ENCODE measurements at regions not wholly inside any gene's neighbourhood (a gene's known extent, or its start where the extent isn't known, plus 50 kb on each side); places are given as distances from the start of the nearest gene placed in this dataset.

DNA sequence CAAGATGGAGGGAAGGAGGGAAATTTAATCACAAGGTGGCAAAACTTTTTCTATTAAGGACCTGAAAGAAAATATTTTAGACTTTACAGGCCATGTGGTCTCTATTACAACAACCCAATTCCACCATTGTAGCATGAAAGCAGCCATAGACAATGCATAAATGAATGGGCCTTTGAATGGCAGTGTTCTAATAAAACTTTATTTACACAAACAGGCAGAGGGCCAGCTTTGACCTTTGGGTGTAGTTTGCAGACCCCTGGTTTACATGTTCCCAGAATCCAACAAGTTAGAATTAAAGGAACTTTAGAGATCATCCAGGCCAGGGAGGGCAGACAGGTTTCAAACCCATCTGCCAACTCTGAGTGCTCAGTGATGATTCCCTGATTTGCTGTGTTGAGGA is 95.2 kb downstream of the BANF2 start:
- intact Hi-C loops (cut with micrococcal nuclease) = no loop called here

More for the DNA sequence above, 95.2 kb downstream of the BANF2 start:
- Histone ChIP-seq H3K27ac (ENCODE audit: insufficient read depth, low read length) (no peak overlapping the region), H3K27me3 (ENCODE audit: control insufficient read depth, insufficient read depth, low read length) (no peaks in the 10 kb centered on the region), H2BK20ac (ENCODE audit: low read depth, low read length) (no peak overlapping the region), H3K56ac (ENCODE audit: extremely low read depth, insufficient read depth, low read length) (no peak overlapping the region), H4K8ac (ENCODE audit: low read depth in 2 of 2, low read length in 2 of 2) (no peak overlapping the region), H3K4me2 (ENCODE audit: low read depth, low read length) (no peak overlapping the region), H3K9ac (ENCODE audit: low read depth, low read length) (no peak overlapping the region), H3K79me1 (ENCODE audit: low read depth in 1 of 2, low read length in 2 of 2) (no peaks in the 10 kb centered on the region), H2BK15ac (ENCODE audit: low read depth, low read length) (no peak overlapping the region), H3K23ac (ENCODE audit: low read depth, low read length) (no peak overlapping the region), H4K20me1 (ENCODE audit: insufficient read depth, low read length) (no peaks in the 10 kb centered on the region), H3K4me3 (ENCODE audit: insufficient read depth, low read depth, low read length) (no peak overlapping the region), H3K4ac (ENCODE audit: low read depth, low read length) (no peak overlapping the region), H3K14ac (replicated peaks; ENCODE audit: low read depth, low read length) (0 out of 2 replicates have a peak overlapping the region, but pooled peaks have one; percentile 15), H2BK5ac (ENCODE audit: low read depth, low read length, poor library complexity, severe bottlenecking) (no peak overlapping the region), H4K91ac (ENCODE audit: insufficient read depth, low read depth, low read length) (no peak overlapping the region), H3K18ac (ENCODE audit: low read depth, low read length) (no peak overlapping the region), H3K9me3 (ENCODE audit: control insufficient read depth, insufficient read depth, low read length) (peaks cover 8% of the 10 kb centered on the region; the same call in 1 of the 2 replicates), H2AFZ (replicated peaks; ENCODE audit: low read length, poor library complexity) (no peak overlapping the region), H2BK120ac (ENCODE audit: low read depth, low read length) (no peak overlapping the region), H2AK9ac (replicated peaks; ENCODE audit: low read depth, low read length, poor library complexity) (no peak overlapping the region), H2AK5ac (ENCODE audit: low read depth, low read length) (no peak overlapping the region), H3K9me1 (ENCODE audit: insufficient read depth, low read length) (peaks cover 5% of the 10 kb centered on the region; the same call in 1 of the 2 replicates), H3K4me1 (ENCODE audit: control insufficient read depth, insufficient read depth, low read length) (peaks cover 2% of the 10 kb centered on the region; the same call in 1 of the 2 replicates), H3K36me3 (ENCODE audit: control insufficient read depth, insufficient read depth, low read length) (no peaks in the 10 kb centered on the region), H4K5ac (ENCODE audit: low read depth, low read length) (no peak overlapping the region)
- in situ Hi-C loops (cut with MboI; ENCODE audit: low sequenced_read_pairs) (no loop called here), dilution Hi-C loops (cut with HindIII; ENCODE audit: low sequenced_read_pairs, unreplicated experiment) (no loop called here)
- no peak for DNase-seq
- BruUV-seq (replicated peaks) = no TSS peak
- ChIA-PET POLR2A (ENCODE audit: unreplicated experiment) (no interaction called here), CTCF (no interaction called here)
- ATAC-seq (ENCODE audit: low read depth) = no peak
- TF ChIP-seq BHLHE40 (IDR thresholded peaks at IDR 0.05; ENCODE audit: low read depth, low read length) = no peak
- TF ChIP-seq POLR2A (IDR thresholded peaks at IDR 0.05; ENCODE audit: low read depth, low read length) = no peak
- no peak for TF ChIP-seq CEBPB (IDR thresholded peaks at IDR 0.05; ENCODE audit: low read depth, low read length)
- TF ChIP-seq CHD1 (IDR thresholded peaks at IDR 0.05; ENCODE audit: low read depth, low read length) = no peak
- TF ChIP-seq MAZ (IDR thresholded peaks at IDR 0.05; ENCODE audit: borderline replicate concordance, low read depth, low read length) = no peak
- TF ChIP-seq, protein P1, sequence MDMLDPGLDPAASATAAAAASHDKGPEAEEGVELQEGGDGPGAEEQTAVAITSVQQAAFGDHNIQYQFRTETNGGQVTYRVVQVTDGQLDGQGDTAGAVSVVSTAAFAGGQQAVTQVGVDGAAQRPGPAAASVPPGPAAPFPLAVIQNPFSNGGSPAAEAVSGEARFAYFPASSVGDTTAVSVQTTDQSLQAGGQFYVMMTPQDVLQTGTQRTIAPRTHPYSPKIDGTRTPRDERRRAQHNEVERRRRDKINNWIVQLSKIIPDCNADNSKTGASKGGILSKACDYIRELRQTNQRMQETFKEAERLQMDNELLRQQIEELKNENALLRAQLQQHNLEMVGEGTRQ (IDR thresholded peaks at IDR 0.05; ENCODE audit: low read depth, low read length) = no peak
- no peak for TF ChIP-seq MXI1 (IDR thresholded peaks at IDR 0.05; ENCODE audit: borderline replicate concordance, low read depth, low read length)
- TF ChIP-seq RFX5 (IDR thresholded peaks at IDR 0.05; ENCODE audit: low read depth, low read length) = no peak
- no peak for TF ChIP-seq MAFK (IDR thresholded peaks at IDR 0.05; ENCODE audit: low read depth, low read length)
- no peak for TF ChIP-seq FOS (IDR thresholded peaks at IDR 0.05; ENCODE audit: low read depth, low read length)
- TF ChIP-seq, protein P2, sequence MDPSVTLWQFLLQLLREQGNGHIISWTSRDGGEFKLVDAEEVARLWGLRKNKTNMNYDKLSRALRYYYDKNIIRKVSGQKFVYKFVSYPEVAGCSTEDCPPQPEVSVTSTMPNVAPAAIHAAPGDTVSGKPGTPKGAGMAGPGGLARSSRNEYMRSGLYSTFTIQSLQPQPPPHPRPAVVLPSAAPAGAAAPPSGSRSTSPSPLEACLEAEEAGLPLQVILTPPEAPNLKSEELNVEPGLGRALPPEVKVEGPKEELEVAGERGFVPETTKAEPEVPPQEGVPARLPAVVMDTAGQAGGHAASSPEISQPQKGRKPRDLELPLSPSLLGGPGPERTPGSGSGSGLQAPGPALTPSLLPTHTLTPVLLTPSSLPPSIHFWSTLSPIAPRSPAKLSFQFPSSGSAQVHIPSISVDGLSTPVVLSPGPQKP (IDR thresholded peaks at IDR 0.05; ENCODE audit: borderline replicate concordance, low read depth, low read length) = no peak
- TF ChIP-seq, protein P3, sequence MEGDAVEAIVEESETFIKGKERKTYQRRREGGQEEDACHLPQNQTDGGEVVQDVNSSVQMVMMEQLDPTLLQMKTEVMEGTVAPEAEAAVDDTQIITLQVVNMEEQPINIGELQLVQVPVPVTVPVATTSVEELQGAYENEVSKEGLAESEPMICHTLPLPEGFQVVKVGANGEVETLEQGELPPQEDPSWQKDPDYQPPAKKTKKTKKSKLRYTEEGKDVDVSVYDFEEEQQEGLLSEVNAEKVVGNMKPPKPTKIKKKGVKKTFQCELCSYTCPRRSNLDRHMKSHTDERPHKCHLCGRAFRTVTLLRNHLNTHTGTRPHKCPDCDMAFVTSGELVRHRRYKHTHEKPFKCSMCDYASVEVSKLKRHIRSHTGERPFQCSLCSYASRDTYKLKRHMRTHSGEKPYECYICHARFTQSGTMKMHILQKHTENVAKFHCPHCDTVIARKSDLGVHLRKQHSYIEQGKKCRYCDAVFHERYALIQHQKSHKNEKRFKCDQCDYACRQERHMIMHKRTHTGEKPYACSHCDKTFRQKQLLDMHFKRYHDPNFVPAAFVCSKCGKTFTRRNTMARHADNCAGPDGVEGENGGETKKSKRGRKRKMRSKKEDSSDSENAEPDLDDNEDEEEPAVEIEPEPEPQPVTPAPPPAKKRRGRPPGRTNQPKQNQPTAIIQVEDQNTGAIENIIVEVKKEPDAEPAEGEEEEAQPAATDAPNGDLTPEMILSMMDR (conservative IDR thresholded peaks at IDR 0.05; ENCODE audit: low read depth, low read length) = no peak
- no peak for TF ChIP-seq RAD21 (IDR thresholded peaks at IDR 0.05; ENCODE audit: low read length)
- no peak for TF ChIP-seq NFE2L2 (IDR thresholded peaks at IDR 0.05; ENCODE audit: low read depth, low read length)
- no peak for TF ChIP-seq SMC3 (IDR thresholded peaks at IDR 0.05; ENCODE audit: low read depth, low read length)
- TF ChIP-seq RCOR1 (IDR thresholded peaks at IDR 0.05; ENCODE audit: insufficient replicate concordance, low read length) = no peak

All from IMR-90 (cell line).